LNCAP (cell line): ENCODE measurements at regions not wholly inside any gene's neighbourhood (a gene's known extent, or its start where the extent isn't known, plus 50 kb on each side); places are given as distances from the start of the nearest gene placed in this dataset.

ENCODE experiments used
- CTCF ChIP-seq: fragments of 450-650 bp; IDR thresholded peaks from 2 replicates; pipeline ENCODE4 v1.5.1; 2017; ENCODE audit warnings: mild to moderate bottlenecking

DNA sequence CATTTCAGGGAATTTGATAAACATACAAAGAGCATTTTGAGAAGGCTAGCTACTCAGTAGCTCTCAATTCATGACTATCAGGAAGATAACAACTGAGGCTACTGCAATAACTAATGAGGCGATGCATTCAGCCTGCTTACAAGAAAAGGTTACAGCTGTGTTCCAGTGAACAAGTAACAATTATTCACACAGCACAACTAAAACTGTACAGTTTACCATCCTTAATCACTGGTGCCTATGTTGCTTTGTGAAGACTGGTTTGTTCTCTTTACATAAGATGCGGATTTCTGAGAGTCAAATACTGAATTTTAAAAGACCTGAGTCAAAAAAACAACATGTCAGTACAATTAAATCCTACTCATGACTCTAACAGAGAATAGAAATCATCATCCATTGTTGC, 526.3 kb downstream of the OTOL1 start:
- no peak for TF ChIP-seq CTCF

DNA sequence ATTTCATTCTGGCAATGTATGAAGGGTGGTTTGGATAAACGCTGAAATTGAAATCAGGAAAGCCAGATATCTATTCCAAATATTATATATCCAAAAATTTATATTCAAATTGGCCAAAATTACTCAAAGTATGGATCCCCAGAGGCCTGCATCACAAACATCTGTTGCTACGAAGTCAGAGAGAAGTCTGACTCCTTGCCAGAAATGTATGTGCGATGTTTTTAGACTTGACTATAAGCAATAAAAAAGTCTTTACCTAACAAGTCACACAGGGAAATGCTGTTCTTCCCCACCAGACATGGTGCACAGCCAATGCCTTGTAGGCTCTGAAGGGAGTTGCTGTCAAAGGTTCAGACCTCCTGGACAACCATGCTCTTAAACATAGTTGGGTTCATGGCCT, 533.1 kb downstream of the OTOL1 start:
- no peak for TF ChIP-seq CTCF

GRCh38 chr3:162034368-162034767, 537.8 kb downstream of the OTOL1 start:
- TF ChIP-seq CTCF = no peak

DNA sequence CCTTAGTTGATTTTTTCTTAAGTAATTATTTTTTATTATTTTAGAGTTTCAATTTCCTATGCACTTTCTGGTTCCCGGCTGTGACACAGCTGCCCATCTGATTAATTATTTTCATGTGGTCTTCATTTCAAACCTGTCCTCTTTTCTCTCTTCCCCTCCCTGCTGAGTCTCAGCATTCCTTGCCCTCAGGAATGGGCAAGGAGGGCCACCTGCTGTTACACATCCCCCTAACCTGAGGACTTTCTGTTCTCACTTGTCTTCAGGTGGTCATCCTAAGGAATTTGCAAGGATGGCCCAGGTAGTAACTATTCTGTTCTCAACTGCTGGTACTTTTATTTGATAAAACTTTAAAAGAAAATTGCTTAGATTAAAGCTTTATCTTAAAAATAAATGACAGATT, 545.0 kb downstream of the OTOL1 start:
- no peak for TF ChIP-seq CTCF

- TF ChIP-seq CTCF = no peak
Observed at GRCh38 chr3:162052636-162053035, 556.0 kb downstream of the OTOL1 start.

DNA sequence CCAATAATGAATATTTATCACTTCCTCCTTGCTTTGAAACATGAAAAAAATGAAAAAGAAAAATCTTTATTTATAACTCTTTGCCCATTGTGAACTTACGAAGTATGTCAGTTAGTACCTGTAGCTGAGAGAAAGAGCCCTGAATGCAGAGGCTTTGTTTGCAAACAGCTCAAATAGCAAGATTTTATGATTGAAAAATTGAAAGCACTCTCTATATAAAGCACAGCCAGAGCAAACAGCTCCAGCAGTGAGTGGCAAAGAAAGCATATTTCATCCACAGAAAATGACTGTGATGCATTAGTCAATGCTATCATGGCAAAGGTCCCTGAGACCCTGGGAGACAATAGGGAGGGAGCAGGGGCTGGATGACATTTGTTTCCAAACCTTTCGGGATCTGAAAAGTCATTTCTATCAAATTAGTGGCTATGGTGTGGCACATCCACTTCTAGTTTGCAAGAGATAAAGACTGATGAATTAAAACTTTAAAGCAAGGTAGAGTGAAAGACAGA, 576.1 kb downstream of the OTOL1 start:
- no peak for TF ChIP-seq CTCF

GRCh38 chr3:162073422-162073975, 576.9 kb downstream of the OTOL1 start:
- TF ChIP-seq CTCF = no peak

DNA sequence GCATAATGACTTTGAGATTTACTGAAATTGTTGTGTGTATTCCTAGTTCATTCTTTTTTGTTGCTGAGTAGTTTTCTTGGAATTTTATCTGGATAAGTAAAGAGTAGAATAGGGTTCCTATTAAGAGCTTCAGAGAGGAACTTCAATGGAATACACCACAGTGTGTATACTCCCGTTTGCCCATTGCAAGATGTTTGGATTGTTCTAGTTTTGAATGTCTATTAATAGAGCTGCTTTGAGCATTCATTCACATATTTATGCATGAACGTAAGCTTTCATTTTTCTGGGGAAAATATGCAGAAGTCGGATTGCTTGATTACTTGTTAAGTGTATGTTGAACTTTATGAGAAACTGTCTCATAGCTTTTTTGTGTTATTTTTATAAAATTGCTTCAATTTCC, 580.5 kb downstream of the OTOL1 start:
- no peak for TF ChIP-seq CTCF
